KBM-7 (cell line): ENCODE measurements at regions not wholly inside any gene's neighbourhood (a gene's known extent, or its start where the extent isn't known, plus 50 kb on each side); places are given as distances from the start of the nearest gene placed in this dataset.
"Not testable (repeated sequence)": the region's sequence is repeated elsewhere in the genome, so short reads cannot be mapped to it uniquely, and the experiment has no call there.

Experiments
- DNase-seq: peaks from one replicate; pipeline ENCODE4 v3.0.0-alpha.2; 2015
- in situ Hi-C: fragments of 300-500 bp; cut with MboI; formaldehyde crosslinking; loops from 2 replicates; pipeline ENCODE4 v1.14.3; 2020; ENCODE audit warnings: low sequenced_read_pairs, low pct_unique_long_range_greater_than_20kb, mixed read lengths

GRCh38 chr16:16742573-16742972 lies 363.6 kb downstream of the NPIPA7 start:
- in situ Hi-C loops, DNase-seq: not testable (repeated sequence)

- in situ Hi-C loops, DNase-seq: not testable (repeated sequence)
Observed at GRCh38 chr16:16754992-16755667, 376.2 kb downstream of the NPIPA7 start.

DNA sequence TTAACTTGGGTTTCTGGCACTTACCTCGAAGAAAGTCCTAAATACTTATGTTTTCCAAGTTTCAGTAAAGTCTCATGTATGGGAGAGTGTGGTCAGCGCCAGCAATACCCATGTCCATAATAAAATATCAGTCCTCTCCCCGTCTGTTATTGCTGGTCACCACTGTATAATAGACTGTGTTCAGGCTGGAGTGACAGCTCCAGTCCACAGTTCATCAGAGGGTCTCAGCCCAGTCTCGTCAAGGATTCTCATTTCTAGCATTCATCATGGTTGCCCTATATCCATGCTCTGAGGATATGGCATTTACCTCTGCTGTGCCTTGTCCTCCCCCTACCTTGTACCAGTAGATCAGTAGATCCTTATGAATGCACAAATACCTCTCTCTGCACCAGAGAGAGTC lies 384.5 kb downstream of the NPIPA7 start:
- in situ Hi-C loops = no loop called here
- DNase-seq = no peak

DNA sequence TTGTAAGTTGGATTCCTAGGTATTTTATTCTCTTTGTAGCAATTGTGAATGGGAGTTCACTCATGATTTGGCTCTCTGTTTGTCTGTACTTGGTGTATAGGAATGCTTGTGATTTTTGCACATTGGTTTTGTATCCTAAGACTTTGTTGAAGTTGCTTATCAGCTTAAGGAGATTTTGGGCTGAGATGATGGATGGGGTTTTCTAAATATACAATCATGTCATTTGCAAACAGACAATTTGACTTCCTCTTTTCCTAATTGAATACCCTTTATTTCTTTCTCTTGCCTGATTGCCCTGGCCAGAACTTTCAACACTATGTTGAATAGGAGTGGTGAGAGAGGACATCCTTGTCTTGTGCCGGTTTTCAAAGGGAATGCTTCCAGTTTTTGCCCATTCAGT lies 391.8 kb downstream of the NPIPA7 start:
- not testable (repeated sequence) for DNase-seq

GRCh38 chr16:16774389-16774788 lies 395.4 kb downstream of the NPIPA7 start:
- in situ Hi-C loops = no loop called here
- no peak for DNase-seq

More for the DNA sequence above, 391.8 kb downstream of the NPIPA7 start:
- in situ Hi-C loops = not testable (repeated sequence)

- in situ Hi-C loops = no loop called here
- peak; percentile 15 for DNase-seq
Observed at GRCh38 chr16:16778332-16778731, 399.4 kb downstream of the NPIPA7 start.

- DNase-seq = no peak
- in situ Hi-C loops = no loop called here
Observed at GRCh38 chr16:16780588-16780987, 401.6 kb downstream of the NPIPA7 start.

DNA sequence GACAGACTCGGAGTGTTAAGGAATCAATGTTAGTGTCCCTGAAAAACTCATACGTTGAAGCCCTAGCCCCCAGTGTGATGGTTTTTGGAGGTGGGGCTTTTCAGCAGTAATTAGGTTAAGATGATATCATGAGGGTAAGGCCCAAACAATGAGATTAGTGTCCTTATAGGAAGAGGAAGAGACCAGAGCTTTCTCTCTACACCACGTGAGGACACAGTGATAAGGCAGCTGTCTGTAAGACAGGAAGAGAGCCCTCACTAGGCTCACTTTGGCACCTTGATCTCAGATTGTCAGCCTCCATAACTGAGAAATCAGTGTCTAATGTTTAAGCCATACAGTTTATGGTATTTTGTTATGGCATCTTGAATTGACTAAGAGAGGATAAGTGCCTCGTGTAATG lies 403.2 kb downstream of the NPIPA7 start:
- in situ Hi-C loops = no loop called here

GRCh38 chr16:16788004-16788403 lies 409.1 kb downstream of the NPIPA7 start:
- in situ Hi-C loops = no loop called here

More for the DNA sequence above, 403.2 kb downstream of the NPIPA7 start:
- DNase-seq = no peak

DNA sequence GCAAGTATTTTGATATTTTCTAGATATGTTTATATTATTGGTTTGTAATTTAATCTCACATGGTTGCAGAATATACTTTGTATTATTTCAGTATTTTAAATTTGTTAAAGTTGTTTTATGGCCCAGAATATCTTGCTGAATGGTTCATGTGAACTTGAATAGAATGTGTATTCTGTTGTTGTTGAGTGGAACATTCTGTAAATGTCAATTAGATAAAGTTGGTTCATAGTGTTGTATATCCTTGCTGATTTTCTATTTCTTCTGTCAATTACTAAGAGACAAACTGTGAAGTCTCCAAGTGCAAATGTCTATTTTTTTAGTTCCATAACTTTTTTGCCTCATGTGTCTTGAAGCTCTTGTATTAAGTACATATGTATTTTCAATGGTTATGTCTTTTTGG lies 411.7 kb downstream of the NPIPA7 start:
- in situ Hi-C loops = no loop called here
- DNase-seq = no peak

More at GRCh38 chr16:16788004-16788403, 409.1 kb downstream of the NPIPA7 start:
- no peak for DNase-seq

DNA sequence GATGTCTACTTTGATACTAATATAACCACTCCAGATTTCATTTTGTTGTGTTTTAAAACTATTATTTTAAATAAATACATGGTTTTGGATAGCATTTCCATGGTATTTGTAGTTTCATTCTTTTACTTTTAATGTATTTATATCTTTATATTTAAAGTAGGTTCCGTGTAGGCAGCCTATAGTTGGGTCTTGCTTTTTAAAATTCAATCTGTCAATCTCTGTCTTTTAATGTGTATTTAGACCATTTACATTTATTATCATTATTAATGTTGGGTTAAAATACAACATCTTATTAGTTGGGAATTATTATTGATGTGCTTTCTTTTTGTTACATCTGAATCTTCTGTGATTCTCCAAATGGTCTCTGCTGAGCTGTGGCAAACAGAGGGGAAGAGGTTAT lies 412.1 kb downstream of the NPIPA7 start:
- in situ Hi-C loops = no loop called here
- no peak for DNase-seq

DNA sequence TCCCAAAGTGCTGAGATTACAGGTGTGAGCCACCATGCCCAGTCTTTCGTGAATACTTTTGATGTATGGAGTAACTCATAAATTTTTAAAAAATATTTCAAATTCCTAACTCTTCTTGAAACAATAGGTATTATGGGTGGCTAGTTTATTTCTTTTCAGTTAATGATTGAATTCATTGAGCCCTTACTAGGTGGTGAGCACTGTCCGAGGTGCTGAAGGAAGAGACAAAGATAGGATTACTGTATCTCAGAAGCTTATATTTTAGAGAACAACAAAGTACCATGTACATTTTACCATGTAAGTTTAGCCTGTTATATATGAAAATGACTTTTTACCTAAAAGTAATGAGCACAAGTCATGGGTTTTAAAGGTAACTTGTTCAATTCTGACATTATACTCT lies 418.3 kb downstream of the NPIPA7 start:
- in situ Hi-C loops = no loop called here
- DNase-seq = peak; percentile 3

- no peak for DNase-seq
- in situ Hi-C loops = no loop called here
Observed at GRCh38 chr16:16798504-16798903, 419.6 kb downstream of the NPIPA7 start.

DNA sequence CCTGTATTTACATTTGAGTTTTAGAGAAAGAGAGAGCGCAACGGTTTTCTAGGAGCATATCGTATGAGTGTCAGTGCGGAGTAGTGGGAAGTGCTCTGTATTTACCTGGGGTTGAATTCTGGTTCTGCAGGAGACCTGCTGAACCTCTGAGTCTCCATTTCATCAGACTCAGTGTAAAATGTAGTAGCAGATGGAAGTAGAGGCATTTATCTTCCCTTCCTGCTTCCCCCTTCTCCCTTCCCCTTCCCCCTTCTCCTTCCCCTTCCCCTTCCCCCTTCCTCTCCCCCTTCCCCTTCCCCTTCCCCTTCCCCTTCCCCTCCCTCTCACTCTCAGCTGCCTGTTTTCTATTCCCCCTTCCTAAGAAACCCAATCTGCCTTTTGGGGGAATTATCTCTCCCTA lies 426.9 kb downstream of the NPIPA7 start:
- in situ Hi-C loops = no loop called here
- no peak for DNase-seq

- DNase-seq = no peak
- in situ Hi-C loops = no loop called here
Observed at GRCh38 chr16:16815641-16816040, 436.7 kb downstream of the NPIPA7 start.

DNA sequence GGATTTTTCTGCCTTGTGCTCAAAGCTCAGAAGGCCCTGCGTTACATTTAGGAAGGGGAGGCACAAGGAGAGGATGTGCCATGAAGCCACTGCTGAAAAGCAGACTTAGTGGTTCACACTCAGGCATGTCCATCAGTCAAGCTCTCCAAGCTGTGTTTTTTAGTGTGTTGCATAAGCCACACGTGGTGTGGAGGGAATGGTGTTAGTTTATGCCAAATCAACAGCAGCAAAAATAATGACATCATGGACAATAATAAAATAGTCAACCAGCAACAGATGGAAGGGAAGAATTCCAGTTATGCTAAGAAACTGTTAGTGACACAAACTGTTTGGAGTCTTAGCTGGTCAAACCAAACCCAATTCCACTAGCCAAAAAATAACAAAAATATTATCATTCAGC lies 438.3 kb downstream of the NPIPA7 start:
- in situ Hi-C loops = no loop called here
- DNase-seq = no peak

DNA sequence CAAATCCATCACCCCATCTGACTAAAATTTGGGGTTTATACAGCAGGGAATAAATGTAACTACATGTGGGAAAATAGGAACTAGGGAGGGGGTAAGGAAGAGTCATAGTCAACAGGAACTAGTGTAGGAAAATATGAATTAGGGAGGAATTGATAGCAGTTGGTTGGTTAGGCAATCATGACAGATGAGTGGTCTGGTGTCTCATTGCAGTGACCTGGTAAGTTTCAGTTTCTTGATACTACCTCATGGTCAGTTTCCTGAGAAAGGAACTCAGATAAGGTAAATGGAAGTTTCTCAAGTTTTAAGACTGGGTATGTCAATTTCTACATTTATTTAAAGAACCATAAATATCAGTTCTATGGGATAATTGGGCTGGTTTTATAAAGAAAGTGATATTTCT lies 442.3 kb downstream of the NPIPA7 start:
- no peak for DNase-seq
- in situ Hi-C loops = no loop called here

DNA sequence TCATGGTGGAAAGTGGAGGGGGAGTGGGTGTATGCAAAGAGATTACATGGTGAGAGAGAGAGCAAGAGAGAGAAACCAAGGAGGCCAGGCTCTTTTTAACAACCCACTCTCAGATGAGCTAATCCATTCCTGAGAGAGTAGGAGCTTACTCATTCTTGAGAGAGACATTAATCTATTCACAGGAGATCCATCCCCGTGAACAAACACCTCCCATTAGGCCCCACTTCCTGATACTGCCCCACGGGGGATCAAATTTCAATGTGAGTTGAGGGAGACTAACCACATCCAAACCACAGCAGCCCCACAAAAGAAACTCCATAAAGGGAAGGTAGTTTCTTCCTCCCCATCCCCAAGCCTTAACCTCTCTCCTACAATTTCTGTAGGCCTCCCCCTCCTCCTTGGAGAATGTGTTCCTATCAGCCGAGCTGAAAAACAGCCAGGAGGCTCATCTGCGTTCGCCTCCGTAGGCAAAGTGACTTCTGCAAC lies 450.0 kb downstream of the NPIPA7 start:
- in situ Hi-C loops = no loop called here
- peak; percentile 64 for DNase-seq

GRCh38 chr16:16830401-16830800 lies 451.5 kb downstream of the NPIPA7 start:
- no peak for DNase-seq

GRCh38 chr16:16830973-16831372 lies 452.0 kb downstream of the NPIPA7 start:
- in situ Hi-C loops = no loop called here

More at GRCh38 chr16:16830401-16830800, 451.5 kb downstream of the NPIPA7 start:
- in situ Hi-C loops = no loop called here

GRCh38 chr16:16833165-16833564 lies 454.2 kb downstream of the NPIPA7 start:
- DNase-seq = no peak

More at GRCh38 chr16:16830973-16831372, 452.0 kb downstream of the NPIPA7 start:
- DNase-seq = no peak

More at GRCh38 chr16:16833165-16833564, 454.2 kb downstream of the NPIPA7 start:
- in situ Hi-C loops = no loop called here
